Activated naive CD4-positive, alpha-beta T cell (primary cell): ENCODE measurements at regions not wholly inside any gene's neighbourhood (a gene's known extent, or its start where the extent isn't known, plus 50 kb on each side); places are given as distances from the start of the nearest gene placed in this dataset.

Source experiments
- DNase-seq, 4 experiments: peaks; one replicate each; lab custom pipeline; 2025; lab: John Stamatoyannopoulos, UW

DNA sequence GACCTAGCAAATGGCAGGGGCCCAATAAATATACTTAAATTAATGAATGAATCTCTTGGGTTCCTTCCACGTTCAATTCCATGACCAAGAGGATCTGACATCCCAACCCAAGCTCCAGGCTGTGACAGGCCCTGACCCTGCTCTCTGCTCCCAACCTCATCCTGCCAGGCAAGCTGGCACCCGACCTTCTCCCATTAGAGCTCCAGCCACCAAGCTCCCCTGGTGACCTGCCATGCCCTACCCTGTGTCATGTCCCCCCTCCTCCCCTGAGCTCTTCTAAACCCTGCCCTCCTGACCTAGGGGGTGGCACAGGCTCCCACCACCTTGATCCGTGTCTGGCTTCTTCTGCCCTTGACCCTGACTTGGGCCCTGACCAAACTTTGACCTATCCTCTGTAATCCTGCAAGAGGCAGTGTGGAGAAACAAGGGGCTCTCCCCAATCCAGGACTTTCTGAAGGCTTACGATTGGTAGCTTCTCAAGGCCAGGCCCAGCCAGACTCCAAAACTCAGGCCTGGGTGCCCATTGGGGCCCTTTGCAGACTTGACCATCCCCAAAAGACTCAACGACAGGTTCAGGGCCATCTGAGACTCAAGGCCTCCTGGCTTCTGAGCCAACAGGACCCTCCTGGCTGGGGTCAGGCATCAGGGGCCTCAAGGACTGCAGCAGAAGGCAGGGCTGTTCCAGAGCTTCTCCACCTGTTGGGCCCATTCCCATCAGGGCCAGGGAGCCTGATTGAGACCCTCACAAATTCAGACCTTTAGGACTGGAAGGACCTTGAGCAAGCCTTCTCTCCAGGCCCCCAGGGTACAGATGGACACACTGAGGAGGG, 249.0 kb downstream of the PTPRU start:
- DNase-seq = no peak

- DNase-seq = no peak
These were observed 246.7 kb downstream of the PTPRU start for GRCh38 chr1:29482991-29483390.

DNA sequence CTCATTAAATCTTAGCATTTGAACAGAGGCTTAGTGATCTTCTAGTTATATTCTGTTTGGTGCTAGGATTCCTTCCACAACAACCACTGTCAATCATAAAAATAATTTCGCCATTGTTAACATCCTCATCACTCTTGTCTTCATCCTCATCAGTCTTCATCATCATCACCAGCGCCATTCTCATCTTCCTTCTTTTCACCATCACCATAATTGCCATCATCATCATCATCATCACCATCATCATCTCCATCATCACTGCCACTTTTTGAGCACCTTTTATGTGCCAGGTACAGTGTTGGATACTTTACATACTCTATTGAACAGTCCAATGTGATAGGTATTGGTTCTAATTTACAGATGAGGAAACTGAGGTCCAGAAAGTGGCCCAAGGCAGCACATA, 245.7 kb downstream of the PTPRU start:
- DNase-seq = no peak

- no peak for DNase-seq
These were observed 244.7 kb downstream of the PTPRU start for GRCh38 chr1:29481031-29481430.

DNA sequence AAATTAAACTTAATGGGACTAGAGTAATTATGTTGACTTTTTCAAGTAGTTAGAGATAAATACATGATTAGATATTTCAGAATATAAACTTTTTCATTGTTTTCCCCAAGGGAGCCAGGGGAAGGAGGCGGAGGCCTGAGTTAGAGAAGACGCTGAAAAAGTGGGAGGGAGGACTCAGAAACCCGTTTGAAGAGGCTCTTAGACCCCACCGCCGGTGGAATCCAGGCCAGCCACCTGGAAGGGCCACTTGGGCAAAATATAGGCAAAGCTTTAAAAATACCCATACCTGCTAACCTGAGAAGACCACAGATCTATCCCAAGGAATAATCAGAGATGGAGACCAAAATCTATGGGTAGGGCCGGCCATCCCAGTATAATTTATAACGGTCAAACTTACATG, 242.6 kb downstream of the PTPRU start:
- no peak for DNase-seq

GRCh38 chr1:29478151-29478791, 241.9 kb downstream of the PTPRU start:
- no peak for DNase-seq

GRCh38 chr1:29475326-29475725, 239.0 kb downstream of the PTPRU start:
- no peak for DNase-seq

DNA sequence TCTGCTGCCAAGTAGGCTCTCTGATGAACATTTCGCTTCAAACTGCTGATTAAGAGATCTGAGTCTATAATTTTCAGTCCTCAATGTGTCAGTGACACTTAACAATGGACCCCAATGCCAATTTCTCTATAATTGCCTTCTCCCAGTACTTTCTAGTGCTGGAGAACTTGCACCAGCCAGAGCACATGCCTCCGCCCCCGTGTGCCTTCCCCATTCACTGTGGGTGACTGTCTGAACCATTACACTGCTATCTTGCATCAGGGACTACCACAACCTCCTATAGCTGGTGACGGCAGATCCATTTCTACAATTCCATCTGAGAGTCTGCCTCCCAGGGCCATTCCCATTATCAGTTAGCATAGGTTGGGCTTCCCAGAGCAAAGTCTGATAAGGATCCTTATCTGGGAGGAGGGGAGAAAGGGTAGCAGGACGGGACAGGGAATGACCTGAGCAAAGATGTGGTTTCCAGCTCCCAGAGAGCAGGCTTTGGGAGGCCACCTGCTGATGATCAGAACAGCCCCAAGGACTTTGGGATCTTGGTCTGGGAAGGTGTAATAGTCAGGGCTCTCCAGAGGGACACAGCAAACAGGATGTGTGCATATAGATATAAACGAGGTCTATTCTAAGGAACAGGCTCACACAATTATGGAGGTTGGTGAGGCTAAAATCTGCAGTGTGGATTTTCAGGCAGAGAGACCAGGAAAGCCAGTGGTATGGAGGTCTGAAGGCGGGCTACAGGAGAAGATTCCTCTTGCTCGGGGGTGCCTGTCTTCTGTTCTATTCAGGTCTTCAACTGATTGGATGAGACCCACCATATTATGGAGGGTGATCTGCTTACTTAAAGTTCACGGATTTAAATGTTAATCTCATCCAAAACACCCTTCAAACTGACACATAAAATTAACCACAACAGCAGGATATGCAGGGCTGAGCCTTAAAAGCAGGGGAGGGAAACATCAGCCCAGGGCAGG, 238.2 kb downstream of the PTPRU start:
- no peak for DNase-seq

DNA sequence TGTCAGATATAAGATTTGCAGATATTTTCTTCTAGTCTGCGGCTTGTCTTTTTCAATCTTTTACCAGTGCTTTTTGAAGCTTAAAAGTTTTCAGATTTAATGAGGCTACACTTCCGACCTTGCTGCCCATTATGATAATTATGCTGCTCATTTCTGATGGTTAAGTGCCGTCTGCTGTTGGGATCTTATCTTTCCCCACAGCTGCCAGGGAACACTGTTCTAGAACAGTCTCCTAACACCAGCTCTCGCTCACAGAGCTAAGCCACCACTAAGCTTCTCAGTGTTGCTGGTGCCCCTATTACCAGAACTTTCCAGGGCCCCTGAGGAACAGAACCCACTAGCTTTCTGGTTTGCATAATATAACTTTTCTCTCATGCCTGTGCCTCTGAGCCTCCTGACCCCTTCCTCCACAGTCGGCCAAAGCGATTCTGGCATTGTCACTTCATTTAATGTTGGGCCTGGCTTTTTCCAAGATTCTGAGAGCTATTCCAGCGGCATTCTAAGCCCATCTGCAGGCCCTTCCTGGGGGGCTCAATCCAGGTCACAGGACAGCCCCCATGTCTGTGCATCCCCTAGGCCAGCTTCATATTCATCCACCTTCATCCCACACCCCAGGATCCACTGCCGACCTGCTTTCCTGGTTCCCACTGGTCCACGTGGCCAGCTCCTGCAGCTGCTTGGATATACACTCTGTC, 237.0 kb downstream of the PTPRU start:
- no peak for DNase-seq

- DNase-seq = no peak
These were observed 235.4 kb downstream of the PTPRU start for GRCh38 chr1:29471487-29472313.

DNA sequence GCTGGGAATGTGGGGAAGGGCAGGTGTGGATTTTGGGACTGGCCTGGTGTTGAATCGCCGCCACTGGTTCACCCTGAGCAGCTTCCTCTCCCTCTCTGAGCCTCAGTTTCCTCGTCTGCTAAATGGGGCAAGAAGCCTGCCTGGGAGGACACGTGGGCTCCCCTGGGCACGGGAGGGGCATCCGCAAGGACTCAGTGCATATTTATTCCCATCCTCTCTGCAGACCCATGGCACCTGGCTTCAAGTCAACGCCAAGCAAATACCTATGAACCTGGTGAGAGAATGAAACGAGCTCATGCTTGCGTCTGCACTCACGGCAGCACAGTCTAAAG, 234.4 kb downstream of the PTPRU start:
- no peak for DNase-seq

DNA sequence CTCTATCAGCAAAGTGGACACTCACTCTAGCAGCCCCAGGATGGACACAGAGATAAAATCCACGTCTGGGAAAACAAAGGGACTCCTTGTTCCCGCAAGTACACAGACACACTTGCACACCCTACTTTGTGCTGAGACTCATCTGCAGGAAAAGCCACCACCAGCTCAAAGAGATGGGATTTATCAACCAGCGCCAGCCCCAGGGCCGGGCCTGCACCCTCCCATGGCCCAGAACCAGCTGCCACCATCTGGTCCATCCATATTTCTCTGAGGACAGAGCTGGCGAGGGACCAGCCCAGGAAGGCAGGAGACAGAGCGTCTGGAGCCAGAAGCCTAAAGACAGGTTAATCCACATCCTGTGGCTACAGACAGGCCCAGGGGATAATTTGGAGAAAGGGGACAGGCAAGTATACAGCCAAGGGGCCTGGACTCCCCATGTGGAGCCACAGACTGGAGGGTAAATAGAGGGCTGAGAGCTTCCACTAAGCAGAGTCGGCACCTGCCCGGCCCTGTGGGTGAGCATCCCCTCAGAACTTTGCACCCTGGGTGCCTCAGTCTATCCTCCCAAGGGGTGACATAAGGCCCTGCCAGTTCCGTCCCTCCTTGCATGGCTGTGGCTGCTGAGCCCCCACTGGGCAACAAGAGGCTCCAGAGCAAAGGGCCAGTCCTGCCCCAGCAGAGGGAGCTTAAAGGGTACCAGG, 233.9 kb downstream of the PTPRU start:
- no peak for DNase-seq

GRCh38 chr1:29469457-29469856, 233.1 kb downstream of the PTPRU start:
- DNase-seq = no peak

DNA sequence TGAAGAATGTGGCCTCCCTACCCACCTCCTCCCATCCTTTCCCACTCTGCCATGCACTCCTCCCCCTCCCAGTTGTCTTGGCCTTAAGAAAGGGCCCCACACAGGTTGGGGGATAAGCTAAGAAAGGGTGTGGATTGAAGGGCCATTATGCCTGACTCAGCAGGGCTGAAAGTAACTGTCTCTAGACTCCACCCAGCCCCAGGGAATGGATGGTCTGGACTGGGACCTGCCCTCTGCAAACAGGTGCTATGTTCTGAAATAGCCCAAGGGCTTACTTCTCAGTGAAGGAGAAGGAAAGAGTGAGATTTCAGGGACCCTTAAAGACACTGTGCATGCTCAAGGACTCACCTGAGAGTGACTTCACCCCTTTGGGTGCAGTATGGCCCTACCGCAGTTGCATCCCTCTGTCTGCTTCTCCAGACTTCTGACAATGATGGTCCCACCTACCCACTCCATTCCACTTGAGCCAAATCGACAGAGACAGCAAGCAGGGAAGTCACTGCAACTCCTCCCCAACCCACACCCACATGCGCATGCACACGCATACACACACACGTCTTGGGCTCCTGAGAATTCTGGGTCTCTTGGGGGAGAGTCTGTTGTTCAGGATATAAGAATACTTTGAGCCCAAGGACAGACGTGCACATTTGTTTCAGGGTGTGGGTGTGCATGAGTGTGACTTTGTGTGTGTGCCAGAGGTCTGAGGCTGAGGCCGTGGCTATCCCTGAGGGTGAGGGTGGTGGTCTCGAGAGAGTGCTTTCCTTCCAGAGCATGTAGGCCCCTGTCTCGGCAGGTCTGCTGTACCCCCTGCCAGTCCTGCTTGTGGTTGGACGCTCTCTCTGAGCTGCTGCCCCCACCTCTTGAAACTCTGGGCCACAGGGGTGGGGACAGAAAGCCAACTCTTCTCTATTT, 231.9 kb downstream of the PTPRU start:
- DNase-seq = no peak

DNA sequence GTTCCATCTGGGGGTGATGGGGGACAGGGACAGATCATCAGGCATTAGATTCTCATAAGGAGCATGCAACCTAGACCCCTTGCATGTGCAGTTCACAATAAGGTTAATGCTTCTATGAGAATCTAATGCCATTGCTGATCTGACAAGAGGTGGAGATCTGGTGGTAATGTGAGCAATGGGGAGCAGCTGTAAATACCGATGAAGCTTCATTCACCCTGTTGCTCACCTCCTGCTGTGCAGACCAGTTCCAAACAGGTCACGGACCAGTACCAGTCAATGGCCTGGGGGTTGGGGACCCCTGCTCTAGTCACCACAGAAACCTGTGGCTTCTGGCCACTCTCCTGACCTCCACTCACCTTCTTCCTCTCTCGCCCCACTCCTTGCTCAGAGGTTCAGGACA, 229.9 kb downstream of the PTPRU start:
- DNase-seq = no peak

- no peak for DNase-seq
These were observed 229.4 kb downstream of the PTPRU start for GRCh38 chr1:29465755-29466154.

GRCh38 chr1:29462096-29462495, 225.8 kb downstream of the PTPRU start:
- no peak for DNase-seq

DNA sequence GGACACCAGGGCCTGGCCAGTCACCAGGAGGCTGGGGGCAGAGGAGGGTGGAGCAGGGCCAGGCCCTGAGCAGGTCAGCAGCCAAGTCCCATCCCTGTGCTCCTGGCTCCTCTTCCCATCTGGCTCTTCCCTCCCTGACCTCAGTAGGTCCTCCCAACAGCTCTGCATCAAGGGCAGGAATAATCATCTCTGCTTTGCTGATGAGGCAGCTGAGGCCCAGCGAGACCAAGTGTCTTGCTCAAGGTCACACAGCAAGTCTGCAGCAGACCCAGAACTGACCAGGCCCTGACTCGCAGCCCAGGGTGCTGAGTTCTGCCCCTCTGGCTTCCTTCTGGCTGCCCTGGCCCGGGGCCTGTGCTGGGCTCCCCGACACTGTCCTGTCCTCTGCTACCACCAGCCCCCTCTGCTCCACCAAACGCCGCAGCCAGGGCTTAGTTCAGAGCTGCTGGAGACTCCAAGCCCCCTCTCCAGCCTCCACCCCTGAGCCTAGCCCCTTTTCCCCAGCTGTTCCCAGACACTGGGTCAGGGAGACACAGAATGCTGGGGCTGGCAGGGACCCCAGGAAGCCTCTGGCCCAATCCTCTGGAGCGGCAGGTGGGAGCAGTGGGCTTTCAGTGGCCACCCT, 224.9 kb downstream of the PTPRU start:
- DNase-seq = no peak

- no peak for DNase-seq
These were observed 224.4 kb downstream of the PTPRU start for GRCh38 chr1:29460694-29461093.
